NCI-H345 (cell line): ENCODE measurements at regions not wholly inside any gene's neighbourhood (a gene's known extent, or its start where the extent isn't known, plus 50 kb on each side); places are given as distances from the start of the nearest gene placed in this dataset.

Experiments
- DNase-seq: peaks from one replicate; lab custom pipeline; 2025; lab: John Stamatoyannopoulos, UW

- no peak for DNase-seq
These were observed 1752.0 kb upstream of the TENM3 start for GRCh38 chr4:180491210-180491609.

GRCh38 chr4:180493299-180493698, 1749.9 kb upstream of the TENM3 start:
- DNase-seq: no peak

GRCh38 chr4:180500154-180500553, 1743.0 kb upstream of the TENM3 start:
- DNase-seq: no peak

GRCh38 chr4:180512801-180513475, 1730.3 kb upstream of the TENM3 start:
- no peak for DNase-seq

GRCh38 chr4:180518906-180519305, 1724.3 kb upstream of the TENM3 start:
- no peak for DNase-seq

GRCh38 chr4:180521181-180521580, 1722.0 kb upstream of the TENM3 start:
- DNase-seq: no peak

- no peak for DNase-seq
These were observed 1717.6 kb upstream of the TENM3 start for GRCh38 chr4:180525523-180526077.

- no peak for DNase-seq
These were observed 1715.2 kb upstream of the TENM3 start for GRCh38 chr4:180528003-180528402.

GRCh38 chr4:180530787-180531186, 1712.4 kb upstream of the TENM3 start:
- DNase-seq: no peak

- DNase-seq: no peak
These were observed 1710.5 kb upstream of the TENM3 start for GRCh38 chr4:180532691-180533090.

GRCh38 chr4:180538384-180539057, 1704.7 kb upstream of the TENM3 start:
- DNase-seq: no peak

GRCh38 chr4:180539284-180539683, 1703.9 kb upstream of the TENM3 start:
- DNase-seq: no peak

- DNase-seq: no peak
These were observed 1701.5 kb upstream of the TENM3 start for GRCh38 chr4:180541678-180542077.

GRCh38 chr4:180542445-180543100, 1700.6 kb upstream of the TENM3 start:
- DNase-seq: no peak

- no peak for DNase-seq
These were observed 1693.1 kb upstream of the TENM3 start for GRCh38 chr4:180550106-180550505.

- no peak for DNase-seq
These were observed 1685.9 kb upstream of the TENM3 start for GRCh38 chr4:180557348-180557747.

GRCh38 chr4:180557950-180558349, 1685.3 kb upstream of the TENM3 start:
- no peak for DNase-seq

- DNase-seq: no peak
These were observed 1684.8 kb upstream of the TENM3 start for GRCh38 chr4:180558427-180558826.

- DNase-seq: no peak
These were observed 1682.3 kb upstream of the TENM3 start for GRCh38 chr4:180560896-180561295.

GRCh38 chr4:180564026-180564425, 1679.2 kb upstream of the TENM3 start:
- DNase-seq: no peak

- no peak for DNase-seq
These were observed 1678.8 kb upstream of the TENM3 start for GRCh38 chr4:180564448-180564847.

- no peak for DNase-seq
These were observed 1677.3 kb upstream of the TENM3 start for GRCh38 chr4:180565856-180566431.

- no peak for DNase-seq
These were observed 1676.7 kb upstream of the TENM3 start for GRCh38 chr4:180566492-180566891.
